Kidney (tissue), 13 donors: ENCODE measurements at regions not wholly inside any gene's neighbourhood (a gene's known extent, or its start where the extent isn't known, plus 50 kb on each side); places are given as distances from the start of the nearest gene placed in this dataset.

Source experiments
- DNase-seq, 5 donors: peaks; one replicate each; pipeline ENCODE4 v3.0.0-alpha.2; 2013 to 2020
- FAIRE-seq: peaks from 2 replicates; lab custom pipeline; 2012; peaks lifted over from hg19 to GRCh38; lab: Jason Lieb, UNC
- H3K27ac ChIP-seq, 2 donors: one replicate each; pipeline ENCODE4 v1.7.0; 2013; ENCODE audit warnings: low read depth in 2 of 2, low read length in 2 of 2, inconsistent platforms in 1 of 2
- H3K27me3 ChIP-seq: one replicate; pipeline ENCODE4 v1.7.1; 2013; ENCODE audit warnings: low read length, inconsistent platforms; ENCODE audit not compliant: control insufficient read depth, insufficient read depth
- H3K36me3 ChIP-seq, 3 donors: one replicate each; pipeline versions ENCODE4 v1.7.0 to v1.7.1; 2013; ENCODE audit warnings: low read length in 3 of 3, control low read depth in 1 of 3, inconsistent platforms in 1 of 3; ENCODE audit not compliant: insufficient read depth in 3 of 3, control insufficient read depth in 2 of 3
- H3K4me1 ChIP-seq, 3 donors: one replicate each; pipeline versions ENCODE4 v1.7.0 to v1.7.1; 2013; ENCODE audit warnings: low read length in 3 of 3, inconsistent platforms in 1 of 3, low read depth in 1 of 3; ENCODE audit not compliant: control insufficient read depth in 2 of 3, insufficient read depth in 2 of 3
- H3K4me3 ChIP-seq, 3 donors: one replicate each; pipeline versions ENCODE4 v1.7.0 to v1.8.1; 2013; ENCODE audit warnings: low read length in 3 of 3, control low read depth in 1 of 3, inconsistent platforms in 1 of 3
- H3K9ac ChIP-seq, 3 donors: one replicate each; pipeline versions ENCODE4 v1.7.0 to v1.7.1; 2013; ENCODE audit warnings: low read length in 3 of 3, control low read depth in 1 of 3, inconsistent platforms in 1 of 3
- H3K9me3 ChIP-seq, 3 donors: one replicate each; pipeline versions ENCODE4 v1.7.0 to v1.7.1; 2013; ENCODE audit warnings: low read length in 3 of 3, control low read depth in 1 of 3, inconsistent platforms in 1 of 3; ENCODE audit not compliant: control insufficient read depth in 2 of 3, insufficient read depth in 1 of 3
- intact Hi-C: fragments of 100-400 bp; cut with DNase I; formaldehyde crosslinking; loops from one replicate; pipeline ENCODE4 v1.11.1; 2022
- TF ChIP-seq, protein P1 (sequence below): IDR thresholded peaks from 3 replicates; pipeline ENCODE4 v1.5.1; 2012; ENCODE audit warnings: mild to moderate bottlenecking, moderate library complexity, borderline replicate concordance; ENCODE audit not compliant: insufficient read depth; ENCODE audit errors: extremely low read depth
- donor health status: control.
- donor health status: control.
- donor health status: control.
- donor health status: control.
- donor health status: control.
- donor health status: DM: yes; HTN: yes; CAD: no.
- donor health status: Normal renal cell carcinoma (clear cell type).

DNA sequence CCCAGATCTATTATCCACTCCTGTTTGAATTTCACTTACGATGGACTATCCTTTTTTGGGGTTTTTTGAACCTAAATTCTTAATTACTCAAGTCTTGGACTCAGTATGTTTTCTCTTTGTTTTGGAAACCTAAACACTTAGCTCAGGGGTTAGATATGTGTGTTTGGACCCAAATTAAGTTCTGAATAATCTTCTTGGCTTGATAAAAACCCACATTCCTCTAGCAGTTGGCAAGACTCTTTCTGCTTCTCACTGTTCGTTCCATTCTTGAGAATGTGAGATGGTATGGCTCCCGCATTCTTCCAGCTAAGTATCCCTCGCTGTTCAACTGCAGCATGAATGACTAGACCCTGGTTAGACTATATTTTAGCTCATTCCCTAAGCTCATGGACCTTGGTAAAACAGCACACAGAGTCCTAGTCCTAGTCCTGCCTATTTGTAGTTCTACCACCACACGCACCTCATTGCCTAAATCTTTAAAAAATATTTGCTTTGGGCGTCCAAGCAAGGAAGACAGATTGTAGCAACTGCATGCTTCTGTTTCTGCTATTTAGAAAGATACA lies 860.0 kb downstream of the RPS29 start:
- FAIRE-seq: no peak
- H3K27ac ChIP-seq: no peak overlapping the region
- TF ChIP-seq, protein P1, sequence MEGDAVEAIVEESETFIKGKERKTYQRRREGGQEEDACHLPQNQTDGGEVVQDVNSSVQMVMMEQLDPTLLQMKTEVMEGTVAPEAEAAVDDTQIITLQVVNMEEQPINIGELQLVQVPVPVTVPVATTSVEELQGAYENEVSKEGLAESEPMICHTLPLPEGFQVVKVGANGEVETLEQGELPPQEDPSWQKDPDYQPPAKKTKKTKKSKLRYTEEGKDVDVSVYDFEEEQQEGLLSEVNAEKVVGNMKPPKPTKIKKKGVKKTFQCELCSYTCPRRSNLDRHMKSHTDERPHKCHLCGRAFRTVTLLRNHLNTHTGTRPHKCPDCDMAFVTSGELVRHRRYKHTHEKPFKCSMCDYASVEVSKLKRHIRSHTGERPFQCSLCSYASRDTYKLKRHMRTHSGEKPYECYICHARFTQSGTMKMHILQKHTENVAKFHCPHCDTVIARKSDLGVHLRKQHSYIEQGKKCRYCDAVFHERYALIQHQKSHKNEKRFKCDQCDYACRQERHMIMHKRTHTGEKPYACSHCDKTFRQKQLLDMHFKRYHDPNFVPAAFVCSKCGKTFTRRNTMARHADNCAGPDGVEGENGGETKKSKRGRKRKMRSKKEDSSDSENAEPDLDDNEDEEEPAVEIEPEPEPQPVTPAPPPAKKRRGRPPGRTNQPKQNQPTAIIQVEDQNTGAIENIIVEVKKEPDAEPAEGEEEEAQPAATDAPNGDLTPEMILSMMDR: no peak
- no peak for DNase-seq
- H3K36me3 ChIP-seq: no peaks in the 10 kb centered on the region
- H3K27me3 ChIP-seq: no peaks in the 10 kb centered on the region
- no peak overlapping the region for H3K4me3 ChIP-seq
- no peak overlapping the region for H3K9ac ChIP-seq
- no peaks in the 10 kb centered on the region for H3K9me3 ChIP-seq
- intact Hi-C loops: no loop called here
- H3K4me1 ChIP-seq: no peaks in the 10 kb centered on the region

DNA sequence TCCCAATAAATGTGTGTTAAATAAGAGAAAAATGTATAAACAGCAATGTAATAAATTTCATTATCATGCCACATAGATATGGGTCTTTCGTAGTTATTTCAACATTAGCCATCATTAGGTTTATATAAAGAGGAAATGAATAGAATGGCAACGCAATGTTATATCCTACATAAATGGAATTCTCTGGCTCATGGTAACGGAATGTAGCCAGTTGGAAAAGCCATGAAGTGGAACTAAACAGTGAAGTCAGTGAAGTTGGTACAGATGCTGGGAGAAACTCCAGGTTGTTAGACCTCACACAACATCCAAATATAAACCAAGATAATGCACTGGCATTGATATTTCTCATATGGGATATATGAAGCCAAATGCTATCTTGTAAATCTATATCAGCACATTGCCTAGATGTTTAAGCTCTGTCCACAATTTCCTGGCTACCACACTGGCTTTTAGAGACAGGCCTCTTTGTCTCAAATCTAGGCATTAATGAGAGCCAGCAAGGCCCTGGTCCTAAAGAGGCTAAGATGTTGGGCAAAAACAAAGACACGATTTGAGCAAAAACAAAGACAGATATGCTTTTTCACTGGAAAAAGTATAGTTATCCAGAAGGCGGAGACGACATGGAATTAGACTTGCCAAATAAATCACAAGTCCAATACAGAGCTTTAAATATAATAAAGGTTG lies 861.0 kb downstream of the RPS29 start:
- FAIRE-seq: no peak
- Histone ChIP-seq H3K4me1 (no peaks in the 10 kb centered on the region), H3K36me3 (no peaks in the 10 kb centered on the region), H3K27ac (no peak overlapping the region), H3K27me3 (no peaks in the 10 kb centered on the region), H3K4me3 (no peak overlapping the region), H3K9me3 (no peaks in the 10 kb centered on the region), H3K9ac (no peak overlapping the region)
- intact Hi-C loops: no loop called here
- TF ChIP-seq, protein P1: no peak
- DNase-seq: no peak

DNA sequence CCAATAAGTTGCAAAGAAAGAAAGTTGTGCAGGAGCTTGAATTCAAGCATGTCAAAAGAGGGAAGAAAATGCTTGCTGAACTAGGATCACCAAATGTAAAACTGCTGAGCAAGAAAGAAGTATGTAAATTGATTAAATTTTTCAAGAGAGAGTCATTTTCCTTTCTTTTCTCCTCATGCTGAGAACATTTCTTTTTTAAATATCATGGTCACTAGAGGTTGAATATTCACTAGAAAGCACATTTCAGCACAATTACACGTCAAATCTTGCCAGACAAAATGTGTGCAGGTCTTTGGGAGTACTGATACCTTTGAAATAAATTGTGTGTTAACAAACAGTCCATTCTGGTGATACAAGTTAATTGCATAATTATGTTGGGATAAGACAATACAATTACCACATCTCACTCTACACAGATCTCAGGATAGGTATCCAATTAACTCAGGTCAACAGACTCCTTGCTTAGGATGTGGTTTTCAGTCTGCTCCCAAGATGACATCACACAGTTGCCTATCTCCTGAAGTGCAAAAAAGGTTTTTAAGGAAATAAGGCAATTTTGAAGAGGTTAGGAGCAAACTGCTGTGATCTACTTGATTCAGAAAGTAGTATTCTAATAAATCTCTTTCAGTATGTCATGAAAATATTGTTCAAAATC lies 862.2 kb downstream of the RPS29 start:
- no peaks in the 10 kb centered on the region for H3K9me3 ChIP-seq
- intact Hi-C loops: no loop called here

More for the DNA sequence above, 862.2 kb downstream of the RPS29 start:
- no peaks in the 10 kb centered on the region for H3K4me1 ChIP-seq
- H3K36me3 ChIP-seq: no peaks in the 10 kb centered on the region
- no peaks in the 10 kb centered on the region for H3K27me3 ChIP-seq
- H3K27ac ChIP-seq: no peak overlapping the region
- H3K9ac ChIP-seq: no peak overlapping the region
- FAIRE-seq: no peak
- TF ChIP-seq, protein P1: no peak
- DNase-seq: no peak
- no peak overlapping the region for H3K4me3 ChIP-seq
